ENCODE measurements at regions not wholly inside any gene's neighbourhood (a gene's known extent, or its start where the extent isn't known, plus 50 kb on each side); places are given as distances from the start of the nearest gene placed in this dataset.

- Histone ChIP-seq H3K36me3 (ENCODE audit: control insufficient read depth, insufficient read depth, low read length) (no peaks in the 10 kb centered on the region), H3K4me3 (ENCODE audit: low read depth, low read length) (no peak overlapping the region), H2AFZ (no peak overlapping the region), H3K27me3 (ENCODE audit: control insufficient read depth, insufficient read depth, low read length) (no peaks in the 10 kb centered on the region), H3K27ac (no peak overlapping the region), H3K79me2 (no peaks in the 10 kb centered on the region), H3K4me2 (ENCODE audit: low read length) (no peak overlapping the region), H3K9ac (no peak overlapping the region), H3K4me1 (no peaks in the 10 kb centered on the region), H3K9me3 (ENCODE audit: control insufficient read depth, low read length) (no peaks in the 10 kb centered on the region)
- no peak for TF ChIP-seq CTCF (IDR thresholded peaks at IDR 0.05)
These were observed 77.0 kb upstream of the NHSL1 start for GRCh38 chr6:138576313-138576712.

GRCh38 chr6:138577151-138577915, 78.0 kb upstream of the NHSL1 start:
- Histone ChIP-seq H3K27me3 (ENCODE audit: control insufficient read depth, insufficient read depth, low read length) (no peaks in the 10 kb centered on the region), H3K79me2 (no peaks in the 10 kb centered on the region), H3K4me3 (ENCODE audit: low read depth, low read length) (no peak overlapping the region), H3K4me2 (ENCODE audit: low read length) (no peak overlapping the region), H3K9me3 (ENCODE audit: control insufficient read depth, low read length) (no peaks in the 10 kb centered on the region), H2AFZ (peak overlapping the region; percentile 54), H3K4me1 (no peaks in the 10 kb centered on the region), H3K27ac (no peak overlapping the region), H3K9ac (no peak overlapping the region), H3K36me3 (ENCODE audit: control insufficient read depth, insufficient read depth, low read length) (no peaks in the 10 kb centered on the region)
- no peak for TF ChIP-seq CTCF (IDR thresholded peaks at IDR 0.05)

DNA sequence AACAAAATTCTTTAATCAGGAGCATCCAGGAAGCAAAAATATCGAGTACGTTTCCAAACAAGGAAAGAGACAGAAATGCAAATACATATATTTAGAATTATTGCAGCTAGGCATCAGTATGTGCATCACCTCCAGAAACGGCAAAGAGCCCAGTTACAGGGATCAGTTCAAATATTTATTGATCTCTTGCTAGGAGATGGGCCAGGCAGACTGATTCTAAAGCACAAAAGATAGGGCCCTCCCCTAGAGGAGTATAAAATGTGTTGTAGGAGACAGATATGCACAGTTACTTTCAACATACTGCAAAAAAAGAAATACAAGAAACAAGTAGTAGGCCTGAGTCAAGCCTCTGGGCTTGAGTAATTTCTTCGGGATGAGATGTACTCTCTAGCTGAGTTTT, 80.7 kb upstream of the NHSL1 start:
- no peaks in the 10 kb centered on the region for H3K27me3 ChIP-seq (ENCODE audit: control insufficient read depth, insufficient read depth, low read length)

DNA sequence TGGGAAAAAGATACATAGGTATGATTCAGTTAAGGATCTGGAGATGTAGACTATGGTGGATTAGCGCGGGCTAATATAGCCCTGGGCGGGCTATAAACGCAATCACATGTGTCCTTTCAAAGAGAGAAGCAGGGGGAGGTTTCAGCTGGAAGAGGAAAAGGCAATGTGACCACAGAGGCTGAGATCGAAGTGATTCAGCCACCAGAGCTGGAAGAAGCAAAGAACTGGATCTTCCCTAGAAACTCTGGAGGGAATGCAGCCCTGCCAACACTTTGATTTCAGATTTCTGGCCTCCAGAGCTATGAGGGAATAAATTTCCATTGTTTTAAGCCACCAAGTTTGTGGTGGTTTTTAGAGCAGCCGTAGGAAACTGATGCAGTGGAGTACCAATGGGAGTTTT, 81.5 kb upstream of the NHSL1 start:
- no peak for TF ChIP-seq CTCF (IDR thresholded peaks at IDR 0.05)
- no peak overlapping the region for H3K4me3 ChIP-seq (ENCODE audit: low read depth, low read length)
- no peak overlapping the region for H3K27ac ChIP-seq
- H3K9me3 ChIP-seq (ENCODE audit: control insufficient read depth, low read length), result no peaks in the 10 kb centered on the region
- H3K9ac ChIP-seq, result no peak overlapping the region
- H3K27me3 ChIP-seq (ENCODE audit: control insufficient read depth, insufficient read depth, low read length), result no peaks in the 10 kb centered on the region
- peaks cover 4% of the 10 kb centered on the region for H3K4me1 ChIP-seq
- no peaks in the 10 kb centered on the region for H3K79me2 ChIP-seq
- no peak overlapping the region for H2AFZ ChIP-seq
- no peak overlapping the region for H3K4me2 ChIP-seq (ENCODE audit: low read length)
- H3K36me3 ChIP-seq (ENCODE audit: control insufficient read depth, insufficient read depth, low read length), result no peaks in the 10 kb centered on the region

More for the DNA sequence above, 80.7 kb upstream of the NHSL1 start:
- no peak overlapping the region for H3K9ac ChIP-seq
- H2AFZ ChIP-seq, result no peak overlapping the region
- no peak for TF ChIP-seq CTCF (IDR thresholded peaks at IDR 0.05)
- no peaks in the 10 kb centered on the region for H3K9me3 ChIP-seq (ENCODE audit: control insufficient read depth, low read length)
- no peaks in the 10 kb centered on the region for H3K36me3 ChIP-seq (ENCODE audit: control insufficient read depth, insufficient read depth, low read length)
- H3K79me2 ChIP-seq, result no peaks in the 10 kb centered on the region
- H3K4me1 ChIP-seq, result peaks cover 4% of the 10 kb centered on the region
- no peak overlapping the region for H3K27ac ChIP-seq
- H3K4me2 ChIP-seq (ENCODE audit: low read length), result no peak overlapping the region
- H3K4me3 ChIP-seq (ENCODE audit: low read depth, low read length), result no peak overlapping the region

DNA sequence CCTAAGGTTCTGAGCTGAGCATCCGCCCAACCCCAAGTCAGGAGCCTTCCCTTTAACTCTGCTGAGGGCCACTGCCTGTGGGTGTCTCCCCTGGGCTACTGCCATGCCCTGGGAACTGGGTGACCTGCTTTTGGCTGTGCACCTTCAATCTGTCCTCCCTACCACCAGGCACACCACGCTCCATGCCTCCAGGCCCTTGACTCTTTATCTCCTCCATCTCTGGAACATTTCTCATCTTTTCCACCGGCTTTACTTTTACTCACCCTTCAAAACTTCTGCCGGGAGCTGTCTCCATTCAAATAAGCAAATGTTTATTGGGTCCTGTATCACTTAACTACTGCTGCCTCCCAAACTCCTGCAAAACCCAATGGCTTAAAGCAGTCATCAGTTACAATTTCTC, 83.3 kb upstream of the NHSL1 start:
- no peaks in the 10 kb centered on the region for H3K9me3 ChIP-seq (ENCODE audit: control insufficient read depth, low read length)
- TF ChIP-seq CTCF (IDR thresholded peaks at IDR 0.05), result no peak
- H3K27ac ChIP-seq, result no peak overlapping the region
- H3K27me3 ChIP-seq (ENCODE audit: control insufficient read depth, insufficient read depth, low read length), result no peaks in the 10 kb centered on the region
- peaks cover 4% of the 10 kb centered on the region for H3K4me1 ChIP-seq
- H3K36me3 ChIP-seq (ENCODE audit: control insufficient read depth, insufficient read depth, low read length), result no peaks in the 10 kb centered on the region
- no peak overlapping the region for H3K4me3 ChIP-seq (ENCODE audit: low read depth, low read length)
- no peaks in the 10 kb centered on the region for H3K79me2 ChIP-seq
- peak overlapping the region; percentile 16 for H2AFZ ChIP-seq
- no peak overlapping the region for H3K4me2 ChIP-seq (ENCODE audit: low read length)
- H3K9ac ChIP-seq, result no peak overlapping the region

Data from parathyroid adenoma (tissue), 2 donors.